HCT116 (cell line): ENCODE measurements at regions not wholly inside any gene's neighbourhood (a gene's known extent, or its start where the extent isn't known, plus 50 kb on each side); places are given as distances from the start of the nearest gene placed in this dataset.

Source experiments
- ATAC-seq: fragments of 200-7000 bp; cut with Tn5 transposase; 2 replicates; pipeline ENCODE4 v1.9.1; 2020; ENCODE audit warnings: mild to moderate bottlenecking, moderate library complexity
- BruUV-seq: library from RNA; stranded (reverse); fragments of 400-500 nt; replicated peaks from 2 replicates; lab custom pipeline; 2021; lab: Mats Ljungman, UMichigan
- CTCF ChIA-PET: fragments of 300-600 bp; sonication (Branson Sonifier 250); formaldehyde crosslinking; loops from one replicate; lab custom pipeline; 2021; ENCODE audit warnings: antibody characterized with exemption; lab: Charles Lee
- POLR2A ChIA-PET: fragments of 300-600, 350-600 bp; sonication (Branson Sonifier 250); formaldehyde crosslinking; loops from one replicate; lab custom pipeline; 2021; ENCODE audit warnings: antibody characterized with exemption; lab: Charles Lee
- RAD21 ChIA-PET, 2 experiments: fragments of 300-600 bp; sonication (Branson Sonifier 250); formaldehyde crosslinking; loops; one replicate each; lab custom pipeline; 2023; ENCODE audit warnings: low total read pairs in 2 of 2; ENCODE audit not compliant: uncharacterized antibody in 2 of 2, unreplicated experiment in 2 of 2, low non-redundant PET in 1 of 2; lab: Charles Lee
- DNase-seq: peaks from one replicate; pipeline ENCODE4 v3.0.0-alpha.2; 2010; ENCODE audit warnings: low read depth, low spot score
- H2AFZ ChIP-seq: fragments of 200-600 bp; shearing (Covaris generic), sonication (generic); 2 replicates; pipeline ENCODE4 v1.6.1; 2017; ENCODE audit warnings: low read depth, mixed run types, mixed read lengths, antibody characterized with exemption, low read length; ENCODE audit not compliant: poor library complexity, severe bottlenecking
- H3K27ac ChIP-seq: 2 replicates; pipeline ENCODE4 v1.5.1; 2012; ENCODE audit warnings: low read depth, low read length
- H3K27me3 ChIP-seq: fragments of 200-600 bp; sonication (generic); 2 replicates; pipeline ENCODE4 v1.6.1; 2016; ENCODE audit warnings: mixed run types, low read length, mixed read lengths; ENCODE audit not compliant: insufficient read depth
- H3K36me3 ChIP-seq, 2 experiments: fragments of 200-500 bp in 1 of 2; fragments of 200-600 bp in 1 of 2; sonication (Bioruptor generic) in 1 of 2; sonication (generic) in 1 of 2; 2 replicates each; pipeline versions ENCODE4 v1.5.1 to v1.6.1; 2014 to 2016; ENCODE audit warnings: low read length in 2 of 2, inconsistent platforms in 1 of 2, mixed read lengths in 1 of 2, mixed run types in 1 of 2; ENCODE audit not compliant: insufficient read depth in 2 of 2, control insufficient read depth in 1 of 2
- H3K4me1 ChIP-seq, 2 experiments: fragments of 200-600 bp in 1 of 2; sonication (generic) in 1 of 2; 2 replicates each; pipeline versions ENCODE4 v1.5.1 to v1.6.1; 2012 to 2017; ENCODE audit warnings: low read length in 2 of 2, inconsistent platforms in 1 of 2, mild to moderate bottlenecking in 1 of 2, mixed read lengths in 1 of 2, mixed run types in 1 of 2, moderate library complexity in 1 of 2; ENCODE audit not compliant: insufficient read depth in 2 of 2, control insufficient read depth in 1 of 2
- H3K4me2 ChIP-seq: fragments of 200-600 bp; sonication (generic); 2 replicates; pipeline ENCODE4 v1.6.1; 2017; ENCODE audit warnings: mixed run types, low read length, mixed read lengths
- H3K4me3 ChIP-seq, 2 experiments: fragments of 200-600 bp in 1 of 2; sonication (generic) in 1 of 2; replicated peaks in 1 of 2; 2 replicates each; pipeline ENCODE4 v1.5.1; 2011 to 2016; ENCODE audit warnings: low read length in 2 of 2, control low read depth in 1 of 2, low read depth in 1 of 2, mild to moderate bottlenecking in 1 of 2, mixed read lengths in 1 of 2, mixed run types in 1 of 2
- H3K79me2 ChIP-seq: fragments of 200-600 bp; sonication (generic); 2 replicates; pipeline ENCODE4 v1.6.1; 2017; ENCODE audit warnings: mild to moderate bottlenecking, mixed run types, low read length, moderate library complexity, mixed read lengths; ENCODE audit not compliant: insufficient read depth
- H3K9ac ChIP-seq: fragments of 200-600 bp; sonication (generic); 2 replicates; pipeline ENCODE4 v1.6.1; 2016; ENCODE audit warnings: low read length, mixed read lengths
- H3K9me2 ChIP-seq: fragments of 200-600 bp; sonication (generic), shearing (Covaris generic); 2 replicates; pipeline ENCODE4 v1.6.1; 2017; ENCODE audit warnings: mixed run types, mild to moderate bottlenecking, moderate library complexity; ENCODE audit not compliant: insufficient read depth
- H3K9me3 ChIP-seq, 2 experiments: fragments of 200-500 bp in 1 of 2; fragments of 200-600 bp in 1 of 2; sonication (Bioruptor generic) in 1 of 2; sonication (generic) in 1 of 2; 2 replicates each; pipeline ENCODE4 v1.6.1; 2014 to 2017; ENCODE audit warnings: low read length in 2 of 2, mixed read lengths in 2 of 2, inconsistent platforms in 1 of 2, low read depth in 1 of 2, mild to moderate bottlenecking in 1 of 2, mixed run types in 1 of 2, moderate library complexity in 1 of 2; ENCODE audit not compliant: control insufficient read depth in 1 of 2, insufficient read depth in 1 of 2
- H4K20me1 ChIP-seq: fragments of 200-600 bp; sonication (generic), shearing (Covaris generic); 2 replicates; pipeline ENCODE4 v1.6.1; 2017; ENCODE audit warnings: mixed run types, mild to moderate bottlenecking, moderate library complexity; ENCODE audit not compliant: insufficient read depth
- CBX3 ChIP-seq: IDR thresholded peaks from 2 replicates; pipeline ENCODE4 v1.6.1; 2012; ENCODE audit warnings: low read depth
- SIN3A ChIP-seq: IDR thresholded peaks from 2 replicates; pipeline ENCODE4 v1.6.1; 2012; ENCODE audit warnings: low read depth
- SP1 ChIP-seq: IDR thresholded peaks from 2 replicates; pipeline ENCODE4 v1.6.1; 2012; ENCODE audit warnings: low read depth
- TCF7L2 ChIP-seq: IDR thresholded peaks from 2 replicates; pipeline ENCODE4 v1.7.0; 2011; ENCODE audit warnings: borderline replicate concordance, inconsistent platforms; ENCODE audit not compliant: insufficient read depth, insufficient read length; ENCODE audit errors: extremely low read depth
- intact Hi-C: fragments of 100-400 bp; cut with micrococcal nuclease; formaldehyde crosslinking; loops from 2 replicates; pipeline ENCODE4 v1.10.0; 2022
- TF ChIP-seq, protein P1 (sequence below): IDR thresholded peaks from 2 replicates; pipeline ENCODE4 v1.6.1; 2012; ENCODE audit warnings: low read depth

GRCh38 chr2:234686088-234686890 lies 189.4 kb upstream of the ARL4C start:
- no peaks in the 10 kb centered on the region for H3K27me3 ChIP-seq
- H3K4me2 ChIP-seq: peak overlapping the region; percentile 60
- H3K9ac ChIP-seq: no peak overlapping the region
- intact Hi-C loops: no loop called here
- ATAC-seq (peak; percentile 89), DNase-seq (no peak)
- H3K4me1 ChIP-seq: peaks cover 14 to 41% of the 10 kb centered on the region in 2 experiments; a peak in 3 of 4 replicates
- H3K4me3 ChIP-seq: peak overlapping the region in 1 of 2 experiments; percentile 16; a peak in 1 of 4 replicates
- H4K20me1 ChIP-seq: no peaks in the 10 kb centered on the region
- H3K27ac ChIP-seq: no peak overlapping the region
- H3K36me3 ChIP-seq: no peaks in the 10 kb centered on the region; a peak in 1 of 4 replicates
- BruUV-seq: no TSS peak
- ChIA-PET POLR2A (no interaction called here), CTCF (no interaction called here), RAD21 (no interaction called here)
- H3K79me2 ChIP-seq: no peaks in the 10 kb centered on the region
- no peak for TF ChIP-seq SIN3A
- 0 out of 2 replicates have a peak, but pooled peaks have one; percentile 20 for TF ChIP-seq SP1
- TF ChIP-seq CBX3: no peak
- peak; percentile 33 for TF ChIP-seq TCF7L2
- H3K9me3 ChIP-seq: no peaks in the 10 kb centered on the region
- H2AFZ ChIP-seq: peak overlapping the region; percentile 1
- H3K9me2 ChIP-seq: no peaks in the 10 kb centered on the region

GRCh38 chr2:234684466-234684865 lies 187.6 kb upstream of the ARL4C start:
- TF ChIP-seq, protein P1, sequence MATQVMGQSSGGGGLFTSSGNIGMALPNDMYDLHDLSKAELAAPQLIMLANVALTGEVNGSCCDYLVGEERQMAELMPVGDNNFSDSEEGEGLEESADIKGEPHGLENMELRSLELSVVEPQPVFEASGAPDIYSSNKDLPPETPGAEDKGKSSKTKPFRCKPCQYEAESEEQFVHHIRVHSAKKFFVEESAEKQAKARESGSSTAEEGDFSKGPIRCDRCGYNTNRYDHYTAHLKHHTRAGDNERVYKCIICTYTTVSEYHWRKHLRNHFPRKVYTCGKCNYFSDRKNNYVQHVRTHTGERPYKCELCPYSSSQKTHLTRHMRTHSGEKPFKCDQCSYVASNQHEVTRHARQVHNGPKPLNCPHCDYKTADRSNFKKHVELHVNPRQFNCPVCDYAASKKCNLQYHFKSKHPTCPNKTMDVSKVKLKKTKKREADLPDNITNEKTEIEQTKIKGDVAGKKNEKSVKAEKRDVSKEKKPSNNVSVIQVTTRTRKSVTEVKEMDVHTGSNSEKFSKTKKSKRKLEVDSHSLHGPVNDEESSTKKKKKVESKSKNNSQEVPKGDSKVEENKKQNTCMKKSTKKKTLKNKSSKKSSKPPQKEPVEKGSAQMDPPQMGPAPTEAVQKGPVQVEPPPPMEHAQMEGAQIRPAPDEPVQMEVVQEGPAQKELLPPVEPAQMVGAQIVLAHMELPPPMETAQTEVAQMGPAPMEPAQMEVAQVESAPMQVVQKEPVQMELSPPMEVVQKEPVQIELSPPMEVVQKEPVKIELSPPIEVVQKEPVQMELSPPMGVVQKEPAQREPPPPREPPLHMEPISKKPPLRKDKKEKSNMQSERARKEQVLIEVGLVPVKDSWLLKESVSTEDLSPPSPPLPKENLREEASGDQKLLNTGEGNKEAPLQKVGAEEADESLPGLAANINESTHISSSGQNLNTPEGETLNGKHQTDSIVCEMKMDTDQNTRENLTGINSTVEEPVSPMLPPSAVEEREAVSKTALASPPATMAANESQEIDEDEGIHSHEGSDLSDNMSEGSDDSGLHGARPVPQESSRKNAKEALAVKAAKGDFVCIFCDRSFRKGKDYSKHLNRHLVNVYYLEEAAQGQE: no peak
- TF ChIP-seq, all 23 proteins: peak for 0
- Histone ChIP-seq H3K4me1 (peaks cover 26 to 55% of the 10 kb centered on the region in 2 experiments), H3K4me3 (no peak overlapping the region), H4K20me1 (no peaks in the 10 kb centered on the region), H3K9me2 (no peaks in the 10 kb centered on the region), H2AFZ (peak overlapping the region; percentile 89), H3K36me3 (no peaks in the 10 kb centered on the region; a peak in 1 of 4 replicates), H3K27ac (no peak overlapping the region), H3K79me2 (no peaks in the 10 kb centered on the region), H3K9me3 (no peaks in the 10 kb centered on the region), H3K4me2 (no peak overlapping the region), H3K9ac (no peak overlapping the region), H3K27me3 (no peaks in the 10 kb centered on the region)
- CTCF ChIA-PET: no interaction called here
- DNase-seq: no peak
- ATAC-seq: no peak
- RAD21 ChIA-PET: no interaction called here
- intact Hi-C loops: no loop called here
- BruUV-seq: no TSS peak
- POLR2A ChIA-PET: no interaction called here
